GM18502 (cell line): ENCODE measurements at regions not wholly inside any gene's neighbourhood (a gene's known extent, or its start where the extent isn't known, plus 50 kb on each side); places are given as distances from the start of the nearest gene placed in this dataset.

Experiments used
- ATAC-seq: cut with Tn5 transposase; IDR thresholded peaks from one replicate; pipeline ENCODE4 v1.9.1; 2021; ENCODE audit warnings: mild to moderate bottlenecking; ENCODE audit not compliant: unreplicated experiment, poor library complexity

DNA sequence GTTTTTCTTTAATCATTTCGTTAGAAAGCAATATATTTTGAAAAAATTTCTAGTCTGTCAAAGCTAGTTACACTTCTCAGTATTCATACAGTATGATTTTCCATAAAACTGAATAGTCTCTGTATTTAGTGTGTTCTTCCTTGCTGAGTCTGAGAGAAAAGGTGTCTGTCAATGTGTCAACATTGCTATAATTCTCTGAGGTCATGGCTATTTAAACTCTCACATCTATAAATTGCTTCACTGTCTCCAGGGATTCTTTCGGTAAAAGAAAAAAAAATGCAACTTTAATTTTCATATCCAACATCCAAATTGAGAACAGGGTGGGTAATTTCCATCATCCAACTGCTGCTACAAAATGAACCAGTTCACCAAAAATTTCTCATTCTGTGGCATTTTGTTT, 319.7 kb upstream of the GHITM start:
- ATAC-seq: no peak

GRCh38 chr10:83820033-83820432, 319.3 kb upstream of the GHITM start:
- ATAC-seq: no peak

DNA sequence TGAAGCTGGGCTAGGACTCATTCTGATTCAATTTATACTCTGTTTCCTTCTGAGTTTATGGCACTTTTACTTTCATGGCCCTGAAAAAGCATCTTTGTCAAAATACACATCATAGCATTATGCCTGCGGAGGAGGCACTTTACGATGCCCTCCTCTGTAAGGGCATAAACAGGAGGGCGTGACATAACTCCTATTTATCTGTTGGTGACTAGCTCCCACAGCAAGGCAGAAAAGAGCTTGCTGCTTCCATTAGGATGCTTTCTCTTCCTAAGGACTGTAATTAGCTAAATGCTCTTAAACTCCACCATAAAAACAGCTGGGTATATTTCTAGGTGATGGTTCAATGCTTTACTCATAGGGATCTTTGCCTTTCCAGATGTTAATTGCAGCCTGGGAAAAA, 315.2 kb upstream of the GHITM start:
- ATAC-seq: no peak

DNA sequence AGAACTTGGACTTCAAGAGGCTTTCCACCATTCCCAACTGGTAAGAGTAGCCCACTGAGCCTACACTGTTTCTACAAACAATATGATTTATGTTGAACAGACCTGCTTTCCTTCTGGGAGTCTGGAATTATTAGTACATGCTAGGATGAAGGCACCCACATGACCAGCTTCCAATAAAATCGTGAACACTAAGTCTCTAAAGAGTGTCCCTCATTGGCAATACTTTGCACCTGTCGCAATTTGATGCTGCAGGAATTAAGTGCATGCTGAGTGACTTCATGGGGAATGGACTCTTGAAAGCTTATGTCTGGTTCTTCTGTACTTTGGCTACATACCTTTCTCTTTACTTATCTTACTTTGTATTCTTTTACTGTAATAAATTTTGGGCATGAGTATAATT, 305.2 kb upstream of the GHITM start:
- no peak for ATAC-seq

DNA sequence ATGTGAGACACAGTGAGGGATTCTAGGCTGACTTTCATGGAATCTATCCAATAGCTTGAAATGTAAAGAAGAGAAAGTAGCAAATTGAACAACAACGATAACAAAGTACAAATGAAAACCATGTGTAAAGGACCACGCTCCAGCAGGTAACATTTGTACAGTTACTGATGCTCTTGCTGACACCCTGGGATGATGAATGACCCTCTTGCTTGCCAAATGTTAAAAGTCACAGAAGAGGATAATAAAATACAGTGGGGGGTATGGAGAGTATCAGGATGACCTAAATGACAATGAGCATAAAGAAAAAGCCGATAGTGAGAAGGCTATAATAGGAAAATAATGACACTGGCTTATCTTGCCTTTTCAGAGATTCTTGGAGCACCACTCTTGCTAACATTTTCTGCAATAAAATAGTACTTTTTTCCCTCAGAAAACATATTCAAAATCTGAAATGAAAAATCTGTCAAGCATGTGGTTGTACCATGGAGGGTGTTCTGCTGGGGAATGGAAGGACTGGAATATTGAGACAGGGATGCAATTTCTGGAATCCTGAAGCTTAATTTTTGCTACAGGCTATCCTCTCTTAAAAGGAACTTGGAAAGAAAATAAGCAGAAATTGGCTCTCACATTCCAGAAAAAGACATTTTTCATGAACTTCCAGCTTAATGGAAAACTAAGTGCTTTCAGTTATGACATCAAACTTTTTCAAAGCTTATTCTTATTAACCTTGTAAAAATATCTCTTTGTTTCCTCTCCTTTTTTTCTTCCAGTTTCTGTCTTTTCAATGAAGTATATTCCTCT, 303.2 kb upstream of the GHITM start:
- no peak for ATAC-seq

- no peak for ATAC-seq
Observed at GRCh38 chr10:83848677-83849076, 290.6 kb upstream of the GHITM start.

DNA sequence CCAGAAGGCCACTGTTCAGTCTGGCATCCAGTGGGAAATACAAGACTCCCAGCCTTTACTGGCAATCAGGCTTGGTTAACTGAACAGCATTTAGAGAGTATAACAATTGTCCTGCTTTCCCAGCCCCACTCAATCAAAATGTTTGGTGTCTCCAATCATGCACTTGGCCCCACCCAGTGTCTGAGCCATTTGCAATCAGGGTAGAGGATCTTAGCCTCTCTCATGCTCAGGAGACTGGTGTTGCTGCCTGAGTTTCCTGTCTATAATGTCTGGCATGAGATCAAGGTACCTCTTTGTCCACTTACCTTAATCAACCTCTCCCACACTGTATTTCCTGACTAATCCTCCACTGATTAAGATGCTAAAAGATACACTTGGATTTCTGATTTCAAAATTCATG, 290.2 kb upstream of the GHITM start:
- ATAC-seq: no peak

DNA sequence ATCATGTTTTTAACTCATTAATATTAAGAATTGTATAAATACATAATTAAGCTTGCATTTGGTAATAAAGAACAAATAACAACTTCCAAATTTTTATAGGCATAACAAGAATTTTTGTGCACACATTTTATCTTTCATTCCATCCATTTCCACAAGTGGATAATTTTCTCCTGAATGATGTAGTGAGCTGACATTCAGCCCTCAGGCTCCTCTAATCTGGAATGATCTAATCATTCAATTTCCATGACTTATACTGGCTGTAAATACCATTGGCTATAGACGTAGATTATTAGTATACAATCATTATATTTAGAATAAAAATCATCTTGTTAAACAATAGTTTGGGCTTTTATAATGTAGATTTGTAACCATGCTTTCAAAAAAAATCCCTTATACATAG, 287.2 kb upstream of the GHITM start:
- no peak for ATAC-seq

- ATAC-seq: no peak
Observed at GRCh38 chr10:83862723-83863122, 276.6 kb upstream of the GHITM start.

DNA sequence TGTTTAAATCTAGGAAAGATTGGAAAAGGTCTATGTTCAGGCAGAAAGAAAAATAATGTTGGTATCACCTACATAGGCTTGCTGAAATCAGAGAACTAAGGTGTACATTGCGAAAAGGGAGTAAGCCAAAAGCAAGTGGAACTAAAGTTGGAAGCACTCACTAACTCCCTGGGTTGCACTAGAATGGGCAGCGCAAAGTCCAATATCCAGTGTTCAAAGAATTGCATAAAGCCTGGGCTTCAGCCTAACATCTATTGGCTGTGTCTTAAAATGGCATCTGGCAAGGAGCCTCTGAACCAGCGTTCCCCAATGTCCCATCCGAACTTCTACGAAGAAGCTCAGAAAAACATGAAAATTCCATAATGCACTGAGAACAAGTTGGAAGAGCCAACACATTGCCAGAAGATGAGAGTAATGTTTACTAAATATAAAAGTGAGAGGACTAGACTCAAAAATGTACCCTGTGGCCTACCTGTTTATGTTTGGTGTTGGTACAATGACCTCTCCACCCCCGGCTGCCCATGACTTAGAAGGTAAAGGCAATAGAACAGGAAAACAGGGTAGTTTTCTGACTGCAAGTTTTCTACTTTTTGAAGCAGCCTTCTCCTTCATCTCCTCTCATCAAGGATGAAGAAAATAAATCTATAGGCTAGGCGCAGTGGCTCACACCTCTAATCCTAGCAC, 275.9 kb upstream of the GHITM start:
- ATAC-seq: no peak

- ATAC-seq: no peak
Observed at GRCh38 chr10:83869898-83870297, 269.4 kb upstream of the GHITM start.

DNA sequence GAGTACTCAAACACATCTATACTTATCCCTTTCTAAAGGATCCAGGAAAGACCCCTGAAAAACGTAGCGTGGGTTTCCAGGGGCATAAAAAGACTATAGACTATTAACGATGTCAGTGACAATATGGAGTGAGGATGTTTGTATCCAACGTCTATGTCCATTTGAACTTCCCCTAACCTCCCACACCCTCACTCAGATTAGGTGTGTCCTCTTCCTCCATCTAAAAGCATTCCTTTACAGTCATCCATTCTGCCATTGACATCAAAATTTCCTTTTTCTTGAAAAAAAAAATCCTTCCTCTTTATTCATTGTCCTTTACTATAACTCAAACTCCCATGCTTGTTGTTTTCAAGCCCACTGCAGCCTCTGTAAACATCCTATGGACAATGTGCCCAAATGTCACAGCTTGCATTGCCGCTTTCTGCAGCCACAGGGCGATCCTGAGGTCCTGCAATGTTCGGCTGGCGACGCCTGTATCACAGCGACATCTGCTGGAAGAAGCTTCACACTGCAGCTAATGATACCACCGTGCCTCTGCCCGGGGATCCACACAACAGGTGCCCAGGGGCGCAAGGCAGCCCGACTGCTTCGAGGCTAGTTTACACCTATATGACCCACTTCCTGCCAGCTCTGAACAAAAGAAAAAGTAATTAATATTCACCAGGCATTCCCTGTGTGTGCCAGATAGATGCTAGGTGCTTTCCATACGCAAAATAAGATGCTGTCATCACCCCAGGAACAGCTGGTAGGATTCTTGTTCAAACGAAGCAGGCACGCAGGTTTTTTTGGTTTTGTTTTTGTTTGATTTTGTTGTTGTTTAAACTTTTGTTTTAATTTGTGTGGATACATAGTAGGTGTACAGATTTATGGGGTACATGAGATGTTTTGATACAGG, 267.9 kb upstream of the GHITM start:
- ATAC-seq: peak; percentile 99

GRCh38 chr10:83880252-83880791, 259.0 kb upstream of the GHITM start:
- ATAC-seq: no peak

DNA sequence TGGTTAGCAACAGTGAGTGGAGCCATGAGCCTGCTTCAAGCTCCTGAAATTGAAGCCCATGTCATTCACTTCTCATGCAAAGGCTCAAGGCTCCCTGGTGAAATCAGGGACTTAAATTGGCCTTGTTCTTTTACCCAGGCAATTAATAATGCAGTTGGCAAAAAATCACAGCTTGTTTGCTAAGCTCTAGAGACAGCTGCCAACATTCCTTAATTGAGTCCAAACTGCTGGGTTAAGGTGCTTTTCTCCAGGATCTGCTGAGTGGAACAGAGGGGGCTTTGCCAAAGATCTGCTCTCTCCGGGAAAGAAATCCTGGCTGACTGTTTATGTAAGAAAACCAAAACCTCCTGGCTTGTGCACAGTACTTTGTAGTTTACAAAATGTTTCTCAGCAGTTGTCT, 257.6 kb upstream of the GHITM start:
- no peak for ATAC-seq

GRCh38 chr10:83886871-83887270, 252.4 kb upstream of the GHITM start:
- ATAC-seq: no peak

GRCh38 chr10:83892737-83893136, 246.6 kb upstream of the GHITM start:
- no peak for ATAC-seq

- ATAC-seq: no peak
Observed at GRCh38 chr10:83896219-83896618, 243.1 kb upstream of the GHITM start.

DNA sequence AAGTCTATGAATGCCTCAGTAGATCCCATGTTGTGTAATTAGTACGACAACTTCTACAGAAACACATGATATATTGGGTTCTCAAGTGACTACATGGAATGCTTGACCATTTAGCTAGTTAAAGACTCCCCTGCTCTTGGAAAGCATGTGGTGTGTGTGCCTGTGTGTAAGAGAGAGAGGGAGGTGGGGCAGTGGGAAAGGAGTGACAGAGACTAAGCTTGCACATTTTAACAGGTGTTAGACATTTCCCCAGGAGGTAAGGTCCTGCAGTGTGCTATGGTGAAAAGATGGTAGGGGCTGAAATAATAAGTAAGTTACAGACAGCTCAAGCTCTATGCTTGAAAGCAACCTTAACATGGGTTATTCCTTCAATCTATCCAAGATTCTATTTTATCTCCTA, 241.7 kb upstream of the GHITM start:
- ATAC-seq: no peak

- ATAC-seq: no peak
Observed at GRCh38 chr10:83908506-83908905, 230.8 kb upstream of the GHITM start.

DNA sequence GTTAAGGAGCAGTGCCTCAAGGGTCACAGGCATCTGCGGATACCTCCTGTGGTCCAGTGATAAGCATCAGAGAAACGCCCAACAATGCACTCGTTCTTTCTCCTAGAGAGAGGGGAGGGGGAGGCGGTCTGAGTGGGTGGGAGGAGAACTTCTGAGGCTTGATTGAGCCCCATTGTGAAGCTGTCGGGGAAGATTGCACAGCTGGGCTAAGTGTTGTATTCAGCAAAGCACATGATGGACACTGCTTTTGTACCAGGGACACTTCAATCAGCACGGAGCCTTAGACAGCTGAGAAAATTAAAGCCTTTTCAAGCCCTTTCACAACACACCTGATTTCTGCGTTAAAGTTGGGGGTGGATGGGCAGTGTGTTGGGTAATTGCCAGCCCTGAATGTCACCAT, 230.3 kb upstream of the GHITM start:
- no peak for ATAC-seq

DNA sequence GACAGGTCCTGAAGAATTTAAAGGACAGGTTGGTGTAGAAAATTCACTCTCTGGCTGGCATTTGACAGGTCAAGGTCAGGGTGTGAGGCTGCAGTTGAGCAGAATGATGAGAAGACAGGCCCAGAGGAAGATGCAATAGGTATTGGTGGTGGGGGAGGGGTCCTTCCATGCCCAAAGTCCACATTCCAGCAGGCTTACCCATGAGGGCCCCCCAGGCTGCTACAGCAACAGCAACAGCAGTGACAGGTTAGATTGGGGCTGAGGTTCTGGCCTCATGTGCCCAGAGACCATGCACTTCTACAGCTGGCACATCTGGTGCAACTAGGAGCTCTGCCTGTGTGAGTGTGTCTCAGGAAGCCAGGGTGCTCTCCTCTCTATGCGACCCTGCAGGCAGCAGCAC, 223.5 kb upstream of the GHITM start:
- no peak for ATAC-seq
